IMR-90 (cell line): ENCODE measurements at regions not wholly inside any gene's neighbourhood (a gene's known extent, or its start where the extent isn't known, plus 50 kb on each side); places are given as distances from the start of the nearest gene placed in this dataset.

Source experiments
- ATAC-seq: fragments of 200-7000 bp; cut with Tn5 transposase; 2 replicates; pipeline ENCODE4 v1.9.1; 2020; ENCODE audit warnings: low read depth, mild to moderate bottlenecking, moderate library complexity
- BruUV-seq: library from RNA; stranded (reverse); fragments of 400-500 nt; replicated peaks from 2 replicates; lab custom pipeline; 2021; lab: Mats Ljungman, UMichigan
- CTCF ChIA-PET: fragments of 300-600 bp; formaldehyde crosslinking; extraction: SDS; loops from one replicate; lab custom pipeline; 2021; ENCODE audit warnings: antibody characterized with exemption; lab: Yijun Ruan, JAX
- POLR2A ChIA-PET: fragments of 300-600 bp; sonication (Branson Sonifier 250); formaldehyde crosslinking; loops from one replicate; lab custom pipeline; 2022; ENCODE audit warnings: antibody characterized with exemption; ENCODE audit not compliant: unreplicated experiment; lab: Charles Lee
- DNase-seq: peaks from one replicate; pipeline ENCODE4 v3.0.0; 2013
- H2AFZ ChIP-seq: replicated peaks from 2 replicates; pipeline ENCODE3; 2013; ENCODE audit warnings: low read length, mild to moderate bottlenecking; ENCODE audit not compliant: poor library complexity
- H2AK5ac ChIP-seq: 2 replicates; pipeline ENCODE4 v1.6.1; 2013; ENCODE audit warnings: low read depth, low read length, inconsistent platforms
- H2AK9ac ChIP-seq: replicated peaks from 2 replicates; pipeline ENCODE3; 2013; ENCODE audit warnings: mild to moderate bottlenecking, low read depth, low read length, moderate library complexity; ENCODE audit not compliant: poor library complexity
- H2BK120ac ChIP-seq: 2 replicates; pipeline ENCODE4 v1.6.1; 2013; ENCODE audit warnings: low read depth, low read length, inconsistent platforms
- H2BK15ac ChIP-seq: 3 replicates; pipeline ENCODE4 v1.6.1; 2013; ENCODE audit warnings: low read depth, low read length, inconsistent platforms
- H2BK20ac ChIP-seq: 2 replicates; pipeline ENCODE4 v1.6.1; 2013; ENCODE audit warnings: low read depth, mild to moderate bottlenecking, inconsistent platforms, low read length, moderate library complexity
- H2BK5ac ChIP-seq: 2 replicates; pipeline ENCODE4 v1.6.1; 2013; ENCODE audit warnings: mild to moderate bottlenecking, low read depth, low read length, inconsistent platforms; ENCODE audit not compliant: poor library complexity, severe bottlenecking
- H3K14ac ChIP-seq: replicated peaks from 2 replicates; pipeline ENCODE4 v1.6.1; 2013; ENCODE audit warnings: low read depth, low read length, inconsistent platforms
- H3K18ac ChIP-seq: 2 replicates; pipeline ENCODE4 v1.6.1; 2013; ENCODE audit warnings: low read depth, low read length, control low read depth
- H3K23ac ChIP-seq: 2 replicates; pipeline ENCODE4 v1.6.1; 2013; ENCODE audit warnings: low read depth, low read length, inconsistent platforms
- H3K27ac ChIP-seq: 2 replicates; pipeline ENCODE4 v1.5.1; 2013; ENCODE audit warnings: mild to moderate bottlenecking, control low read depth, low read length; ENCODE audit not compliant: insufficient read depth
- H3K27me3 ChIP-seq: 2 replicates; pipeline ENCODE4 v1.6.1; 2013; ENCODE audit warnings: low read length; ENCODE audit not compliant: control insufficient read depth, insufficient read depth
- H3K36me3 ChIP-seq: 2 replicates; pipeline ENCODE4 v1.6.1; 2013; ENCODE audit warnings: low read length, mixed read lengths; ENCODE audit not compliant: control insufficient read depth, insufficient read depth
- H3K4ac ChIP-seq: 2 replicates; pipeline ENCODE4 v1.6.1; 2013; ENCODE audit warnings: low read depth, low read length, inconsistent platforms
- H3K4me1 ChIP-seq: 2 replicates; pipeline ENCODE4 v1.6.1; 2013; ENCODE audit warnings: low read length, mixed read lengths; ENCODE audit not compliant: control insufficient read depth, insufficient read depth
- H3K4me2 ChIP-seq: 2 replicates; pipeline ENCODE4 v1.6.1; 2013; ENCODE audit warnings: low read depth, mild to moderate bottlenecking, control low read depth, low read length, moderate library complexity
- H3K4me3 ChIP-seq: 2 replicates; pipeline ENCODE4 v1.5.1; 2013; ENCODE audit warnings: low read depth, mild to moderate bottlenecking, control low read depth, low read length, moderate library complexity; ENCODE audit not compliant: insufficient read depth
- H3K56ac ChIP-seq: 2 replicates; pipeline ENCODE4 v1.6.1; 2013; ENCODE audit warnings: low read length, inconsistent platforms; ENCODE audit not compliant: insufficient read depth; ENCODE audit errors: extremely low read depth
- H3K79me1 ChIP-seq, 2 experiments: 2 replicates each; pipeline ENCODE4 v1.6.1; 2013; ENCODE audit warnings: low read length in 2 of 2, inconsistent platforms in 1 of 2, low read depth in 1 of 2
- H3K9ac ChIP-seq: 2 replicates; pipeline ENCODE4 v1.6.1; 2013; ENCODE audit warnings: low read depth, low read length, control low read depth
- H3K9me1 ChIP-seq: 2 replicates; pipeline ENCODE4 v1.6.1; 2013; ENCODE audit warnings: low read length, inconsistent platforms; ENCODE audit not compliant: insufficient read depth
- H3K9me3 ChIP-seq: 2 replicates; pipeline ENCODE4 v1.6.1; 2013; ENCODE audit warnings: low read length; ENCODE audit not compliant: control insufficient read depth, insufficient read depth
- H4K20me1 ChIP-seq: 2 replicates; pipeline ENCODE4 v1.6.1; 2013; ENCODE audit warnings: low read length, inconsistent platforms; ENCODE audit not compliant: insufficient read depth
- H4K5ac ChIP-seq: 2 replicates; pipeline ENCODE4 v1.6.1; 2013; ENCODE audit warnings: mild to moderate bottlenecking, low read depth, low read length, control low read depth
- H4K8ac ChIP-seq, 2 experiments: 2 replicates each; pipeline ENCODE4 v1.6.1; 2013; ENCODE audit warnings: low read depth in 2 of 2, low read length in 2 of 2, control low read depth in 1 of 2, inconsistent platforms in 1 of 2
- H4K91ac ChIP-seq: 2 replicates; pipeline ENCODE4 v1.6.1; 2013; ENCODE audit warnings: low read depth, low read length, inconsistent platforms; ENCODE audit not compliant: insufficient read depth
- BHLHE40 ChIP-seq: fragments of 150-350 bp; IDR thresholded peaks from 2 replicates; pipeline ENCODE4 v1.6.1; 2016; ENCODE audit warnings: mild to moderate bottlenecking, low read depth, low read length
- CHD1 ChIP-seq: IDR thresholded peaks from 2 replicates; pipeline ENCODE4 v1.6.1; 2012; ENCODE audit warnings: low read depth, low read length, improper control_type of control experiment
- CTCF ChIP-seq: conservative IDR thresholded peaks from 2 replicates; pipeline ENCODE4 v1.5.1; 2012; ENCODE audit warnings: mild to moderate bottlenecking, low read depth, low read length, improper control_type of control experiment
- FOS ChIP-seq: fragments of 150-350 bp; IDR thresholded peaks from 2 replicates; pipeline ENCODE4 v1.6.1; 2016; ENCODE audit warnings: low read depth, low read length
- MAFK ChIP-seq: IDR thresholded peaks from 2 replicates; pipeline ENCODE4 v1.6.1; 2012; ENCODE audit warnings: low read depth, low read length, improper control_type of control experiment
- MAZ ChIP-seq: IDR thresholded peaks from 2 replicates; pipeline ENCODE4 v1.6.1; 2012; ENCODE audit warnings: low read depth, mild to moderate bottlenecking, low read length, improper control_type of control experiment, moderate library complexity, borderline replicate concordance
- MXI1 ChIP-seq: IDR thresholded peaks from 2 replicates; pipeline ENCODE4 v1.6.1; 2012; ENCODE audit warnings: low read depth, mild to moderate bottlenecking, low read length, moderate library complexity, borderline replicate concordance
- RFX5 ChIP-seq: IDR thresholded peaks from 2 replicates; pipeline ENCODE4 v1.8.0; 2012; ENCODE audit warnings: low read depth, mild to moderate bottlenecking, low read length, moderate library complexity
- SMC3 ChIP-seq: fragments of 150-350 bp; IDR thresholded peaks from 2 replicates; pipeline ENCODE4 v1.6.1; 2016; ENCODE audit warnings: low read depth, mild to moderate bottlenecking, antibody characterized with exemption, low read length, moderate library complexity
- USF2 ChIP-seq: fragments of 150-350 bp; IDR thresholded peaks from 2 replicates; pipeline ENCODE4 v1.6.1; 2017; ENCODE audit warnings: mild to moderate bottlenecking, antibody characterized with exemption, low read length, low read depth
- WGBS, 2 experiments: methylation state at CpG; one replicate each; pipeline versions ENCODE4 v1.1.5 to v1.1.7; 2013; ENCODE audit warnings: missing lambda C conversion rate in 2 of 2; ENCODE audit not compliant: insufficient read length in 1 of 2; ENCODE audit errors: extremely low coverage in 2 of 2; 5-methylcytosine and 5-hydroxymethylcytosine counted together
- dilution Hi-C: fragments of 300-500 bp; cut with HindIII; formaldehyde crosslinking; loops from one replicate; pipeline ENCODE4 v1.14.3; 2018; ENCODE audit warnings: low sequenced_read_pairs; ENCODE audit not compliant: unreplicated experiment
- in situ Hi-C: fragments of 300-500 bp; cut with MboI; formaldehyde crosslinking; loops from 3 replicates; pipeline ENCODE4 v1.14.3; 2019; ENCODE audit warnings: low sequenced_read_pairs, inconsistent platforms, mixed read lengths
- intact Hi-C: fragments of 100-400 bp; cut with micrococcal nuclease; formaldehyde crosslinking; loops from 2 replicates; pipeline ENCODE4 v1.10.0; 2022
- TF ChIP-seq, protein P1 (sequence below): fragments of 150-350 bp; IDR thresholded peaks from 2 replicates; pipeline ENCODE4 v1.6.1; 2016; ENCODE audit warnings: low read depth, mild to moderate bottlenecking, low read length, moderate library complexity, borderline replicate concordance

DNA sequence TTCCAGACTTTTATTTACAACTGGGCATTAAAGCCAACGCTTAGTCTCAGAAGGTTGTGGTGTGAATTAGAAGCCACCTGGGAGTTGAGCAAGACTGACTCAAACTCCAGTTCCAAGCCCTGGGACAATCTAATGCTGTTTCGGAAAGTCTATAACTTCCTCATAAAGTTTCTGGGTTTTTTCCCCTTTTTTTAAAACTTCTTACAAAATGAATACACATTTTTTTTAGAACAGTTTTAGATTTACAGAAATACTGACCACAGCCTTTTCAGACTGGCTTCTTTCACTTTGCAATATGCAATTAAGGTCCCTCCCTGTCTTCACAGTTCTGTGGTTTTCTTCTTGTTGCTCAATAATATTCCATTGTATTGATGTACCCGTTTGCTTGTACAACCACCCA, 115.9 kb upstream of the TWIST2 start:
- Histone ChIP-seq H2AK5ac (no peak overlapping the region), H2BK20ac (no peak overlapping the region), H3K4me2 (no peak overlapping the region), H3K36me3 (no peaks in the 10 kb centered on the region), H3K23ac (no peak overlapping the region), H4K91ac (no peak overlapping the region), H2BK120ac (no peak overlapping the region), H3K56ac (no peak overlapping the region), H4K5ac (no peak overlapping the region), H2BK15ac (no peak overlapping the region), H3K18ac (no peak overlapping the region), H3K9me3 (no peaks in the 10 kb centered on the region), H4K20me1 (no peaks in the 10 kb centered on the region), H3K14ac (no peak overlapping the region), H3K27me3 (no peaks in the 10 kb centered on the region), H3K4me1 (peaks cover 19% of the 10 kb centered on the region; the same call in 1 of the 2 replicates), H3K4me3 (no peak overlapping the region), H3K27ac (no peak overlapping the region), H3K79me1 (no peaks in the 10 kb centered on the region), H2AK9ac (no peak overlapping the region), H2BK5ac (no peak overlapping the region), H3K4ac (no peak overlapping the region), H3K9me1 (peaks cover 8% of the 10 kb centered on the region; the same call in 1 of the 2 replicates), H2AFZ (no peak overlapping the region), H3K9ac (no peak overlapping the region), H4K8ac (no peak overlapping the region)
- no TSS peak for BruUV-seq
- CTCF ChIA-PET = no interaction called here
- no peak for DNase-seq
- ATAC-seq = no peak
- dilution Hi-C loops (no loop called here), in situ Hi-C loops (no loop called here), intact Hi-C loops (no loop called here)
- WGBS, 2 experiments = no CpG with 5 or more reads among the region's 3 CpGs
- POLR2A ChIA-PET = no interaction called here
- TF ChIP-seq MAZ (no peak), MXI1 (no peak), CTCF (no peak), RFX5 (no peak), BHLHE40 (no peak), USF2 (no peak), MAFK (no peak), CHD1 (no peak), FOS (no peak), SMC3 (no peak)
- TF ChIP-seq, protein P1, sequence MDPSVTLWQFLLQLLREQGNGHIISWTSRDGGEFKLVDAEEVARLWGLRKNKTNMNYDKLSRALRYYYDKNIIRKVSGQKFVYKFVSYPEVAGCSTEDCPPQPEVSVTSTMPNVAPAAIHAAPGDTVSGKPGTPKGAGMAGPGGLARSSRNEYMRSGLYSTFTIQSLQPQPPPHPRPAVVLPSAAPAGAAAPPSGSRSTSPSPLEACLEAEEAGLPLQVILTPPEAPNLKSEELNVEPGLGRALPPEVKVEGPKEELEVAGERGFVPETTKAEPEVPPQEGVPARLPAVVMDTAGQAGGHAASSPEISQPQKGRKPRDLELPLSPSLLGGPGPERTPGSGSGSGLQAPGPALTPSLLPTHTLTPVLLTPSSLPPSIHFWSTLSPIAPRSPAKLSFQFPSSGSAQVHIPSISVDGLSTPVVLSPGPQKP = no peak
